Left lobe of liver (tissue), 2 donors: ENCODE measurements at regions not wholly inside any gene's neighbourhood (a gene's known extent, or its start where the extent isn't known, plus 50 kb on each side); places are given as distances from the start of the nearest gene placed in this dataset.
"Not testable (repeated sequence)": the region's sequence is repeated elsewhere in the genome, so short reads cannot be mapped to it uniquely, and the experiment has no call there.

Source experiments
- ATAC-seq: fragments of 200-7000 bp; cut with Tn5 transposase; one replicate; pipeline ENCODE4 v1.9.1; 2020; ENCODE audit warnings: mild to moderate bottlenecking, moderate library complexity
- DNase-seq: peaks from one replicate; pipeline ENCODE4 v3.0.0-alpha.2; 2020; ENCODE audit warnings: low spot score
- donor health status: DM: no; HTN: no; CAD: no; lungs with moderate emphysema.
- donor health status: DM: no; HTN: yes; CAD: no.

GRCh38 chrX:110509755-110510532 is 151.3 kb downstream of the RTL9 start:
- no peak for ATAC-seq
- DNase-seq = no peak

DNA sequence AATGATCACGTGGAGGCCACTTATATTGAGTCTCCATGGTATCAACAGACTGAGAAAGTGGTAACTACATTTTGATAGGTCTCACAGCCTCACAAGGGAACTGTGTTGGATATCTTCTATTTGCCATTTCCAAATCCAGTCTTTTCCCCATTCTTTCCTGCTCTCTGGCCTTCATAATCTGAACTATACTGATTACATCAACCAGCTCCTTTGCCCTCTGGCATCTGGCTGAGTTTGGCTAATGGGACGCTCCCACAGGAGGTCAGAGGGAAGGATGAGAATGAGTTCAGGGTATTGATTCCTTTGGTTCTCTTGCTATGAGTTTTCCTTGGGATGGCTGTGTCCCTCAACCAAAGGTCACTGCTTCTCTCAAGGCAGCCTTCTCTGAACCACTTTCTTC is 152.6 kb downstream of the RTL9 start:
- no peak for DNase-seq
- ATAC-seq = peak; percentile 54

- no peak for ATAC-seq
- no peak for DNase-seq
Observed at GRCh38 chrX:110512341-110512740, 153.7 kb downstream of the RTL9 start.

GRCh38 chrX:110514509-110514908 is 155.9 kb downstream of the RTL9 start:
- DNase-seq = no peak
- ATAC-seq = no peak

- ATAC-seq (no peak), DNase-seq (no peak)
Observed at GRCh38 chrX:110519501-110519900, 160.9 kb downstream of the RTL9 start.

DNA sequence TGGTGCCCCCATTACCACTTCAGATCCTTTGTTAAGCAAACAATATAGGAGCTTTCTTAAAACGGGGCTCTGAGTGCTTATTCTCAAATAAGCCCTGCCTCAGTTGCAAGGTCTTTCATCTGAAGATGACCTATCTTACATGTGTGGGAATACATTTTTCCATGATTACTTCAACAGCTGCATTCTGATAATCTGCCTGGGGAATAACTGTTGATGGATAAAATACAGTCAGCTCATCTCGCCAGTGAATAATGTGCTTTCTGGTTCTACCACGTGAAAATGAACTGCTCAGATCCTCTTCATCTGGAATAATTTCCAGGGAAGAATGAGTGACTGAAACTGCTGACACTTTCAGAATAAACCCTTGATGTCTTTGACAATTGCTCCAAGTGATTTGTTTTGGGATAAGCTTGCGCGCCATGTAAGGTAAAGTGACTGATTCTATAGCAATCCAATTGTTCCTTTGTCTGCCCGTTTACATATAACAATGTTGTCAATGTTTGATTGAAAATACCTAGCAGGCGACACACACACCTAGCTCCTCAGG is 161.3 kb downstream of the RTL9 start:
- no peak for DNase-seq
- no peak for ATAC-seq

GRCh38 chrX:110520652-110521051 is 162.0 kb downstream of the RTL9 start:
- DNase-seq, ATAC-seq: not testable (repeated sequence)

DNA sequence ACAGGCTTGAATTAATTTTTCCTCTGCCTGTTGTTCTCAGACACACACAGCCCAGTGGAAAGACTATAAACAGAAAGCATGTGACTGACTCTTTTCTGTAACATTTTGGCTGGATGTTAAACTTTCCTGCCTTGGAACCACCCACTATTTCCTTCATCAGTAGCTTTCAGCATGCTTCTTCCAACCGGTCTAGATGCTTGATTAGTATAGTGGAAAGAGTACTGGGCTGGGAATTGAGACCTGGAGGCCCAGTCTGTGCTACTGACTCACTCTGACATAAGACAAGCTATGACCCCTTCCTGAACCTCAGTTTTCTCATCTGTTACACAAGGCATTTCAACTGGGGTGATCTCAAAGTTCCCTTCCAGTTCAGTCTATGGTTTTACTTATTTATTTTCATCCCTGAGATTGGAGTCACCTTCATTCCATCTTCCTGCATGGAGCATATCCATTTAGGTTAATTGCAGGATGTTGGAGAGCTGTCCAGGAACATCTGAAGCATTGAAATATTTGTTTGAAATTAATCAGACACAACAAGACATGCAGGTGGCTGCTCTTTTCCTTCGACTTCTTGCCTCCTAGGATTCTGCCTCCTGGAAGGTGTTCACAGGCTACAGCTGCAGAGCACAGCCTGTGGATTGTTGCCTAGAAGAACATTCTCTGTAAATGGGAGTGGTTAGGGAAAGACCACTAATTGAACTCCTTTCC is 173.4 kb downstream of the RTL9 start:
- no peak for DNase-seq
- no peak for ATAC-seq

GRCh38 chrX:110532581-110532931 is 173.9 kb downstream of the RTL9 start:
- DNase-seq (no peak), ATAC-seq (no peak)

GRCh38 chrX:110536816-110537215 is 178.2 kb downstream of the RTL9 start:
- ATAC-seq (no peak), DNase-seq (no peak)

DNA sequence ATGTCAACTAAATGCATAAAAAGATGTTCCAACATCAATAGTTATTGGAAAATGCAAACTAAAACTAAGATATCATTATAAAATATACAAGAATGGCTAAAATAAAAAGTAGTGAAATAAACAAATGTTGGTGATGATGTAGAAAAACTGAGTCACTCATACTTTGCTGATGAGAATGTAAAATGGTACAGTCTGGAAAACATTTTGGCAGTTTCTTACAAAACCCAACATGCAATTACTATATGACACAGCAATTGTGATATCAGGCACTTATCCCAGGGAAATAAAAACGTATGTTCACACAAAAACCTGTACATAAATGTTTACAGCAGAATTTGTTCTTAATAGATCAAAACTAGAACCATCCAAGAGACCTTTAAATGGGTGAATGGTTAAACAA is 182.6 kb downstream of the RTL9 start:
- no peak for DNase-seq
- no peak for ATAC-seq

DNA sequence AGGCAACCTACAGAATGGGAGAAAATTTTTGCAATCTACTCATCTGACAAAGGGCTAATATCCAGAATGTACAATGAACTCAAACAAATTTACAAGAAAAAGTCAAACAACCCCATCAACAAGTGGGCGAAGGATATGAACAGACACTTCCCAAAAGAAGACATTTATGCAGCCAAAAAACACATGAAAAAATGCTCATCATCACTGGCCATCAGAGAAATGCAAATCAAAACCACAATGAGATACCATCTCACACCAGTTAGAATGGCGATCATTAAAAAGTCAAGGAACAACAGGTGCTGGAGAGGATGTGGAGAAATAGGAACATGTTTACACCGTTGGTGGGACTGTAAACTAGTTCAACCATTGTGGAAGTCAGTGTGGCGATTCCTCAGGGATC is 192.2 kb downstream of the RTL9 start:
- not testable (repeated sequence) for ATAC-seq, DNase-seq

- no peak for ATAC-seq
- DNase-seq = no peak
Observed at GRCh38 chrX:110557864-110558263, 199.2 kb downstream of the RTL9 start.

DNA sequence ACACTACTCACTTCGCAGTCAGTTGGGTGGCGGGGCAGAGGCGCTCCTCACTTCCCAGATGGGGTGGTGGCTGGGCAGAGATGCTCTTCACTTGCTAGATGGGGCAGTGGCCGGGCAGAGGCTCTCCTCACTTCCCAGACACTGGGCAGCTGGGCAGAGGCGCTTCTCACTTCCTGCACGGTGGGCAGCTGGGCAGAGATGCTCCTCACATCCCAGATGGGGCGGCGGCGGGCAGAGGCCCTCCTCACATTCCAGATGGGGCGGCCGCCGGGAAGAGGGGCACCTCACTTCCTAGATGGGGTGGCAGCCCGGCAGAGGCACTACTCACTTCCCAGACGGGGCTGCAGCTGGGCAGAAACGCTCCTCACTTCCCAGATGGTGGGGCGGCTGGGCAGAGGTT is 199.8 kb downstream of the RTL9 start:
- DNase-seq = no peak
- ATAC-seq = no peak

- no peak for DNase-seq
- ATAC-seq = no peak
Observed at GRCh38 chrX:110561034-110561433, 202.4 kb downstream of the RTL9 start.

DNA sequence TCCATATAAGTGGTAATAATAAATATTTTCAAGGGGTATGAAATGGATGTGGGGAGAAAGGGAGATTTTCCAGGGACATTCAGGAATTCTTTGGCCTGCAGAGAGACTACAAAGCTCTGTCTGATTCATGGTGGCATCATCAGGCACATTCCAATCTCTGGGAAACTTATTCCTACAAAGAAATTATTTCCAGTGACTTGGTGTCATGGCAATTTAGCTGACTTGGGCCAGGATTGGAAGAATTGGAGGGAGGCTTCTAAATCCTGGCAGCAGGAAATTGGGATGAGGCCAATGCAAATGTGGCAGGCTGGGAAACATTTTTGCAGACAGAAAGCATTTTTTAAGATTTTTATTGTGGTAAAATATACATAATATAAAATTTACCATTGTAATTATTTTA is 204.6 kb downstream of the RTL9 start:
- no peak for ATAC-seq
- no peak for DNase-seq

DNA sequence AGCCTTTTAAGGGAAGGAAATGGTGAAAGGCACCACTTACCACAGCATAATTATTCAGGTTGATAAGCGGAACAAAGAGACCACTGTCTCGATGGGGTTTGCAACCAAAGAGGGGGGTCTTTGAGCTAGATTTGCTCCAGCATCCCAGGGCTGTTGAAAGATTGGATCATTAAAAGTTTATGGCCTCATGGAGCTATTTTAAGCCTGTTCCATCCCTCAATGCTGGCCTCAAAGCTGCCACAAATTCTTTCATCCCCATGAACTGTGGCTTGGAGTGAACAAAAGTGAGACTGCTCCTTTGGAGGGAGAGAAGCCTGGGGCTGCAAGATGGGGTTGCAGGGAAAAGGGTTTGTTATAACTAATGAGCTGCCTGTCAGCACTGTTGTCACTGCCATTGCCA is 209.8 kb downstream of the RTL9 start:
- no peak for ATAC-seq
- no peak for DNase-seq

- ATAC-seq (no peak), DNase-seq (no peak)
Observed at GRCh38 chrX:110569506-110569905, 210.9 kb downstream of the RTL9 start.

- ATAC-seq (no peak), DNase-seq (no peak)
Observed at GRCh38 chrX:110578270-110578669, 217.3 kb downstream of the CHRDL1 start.

DNA sequence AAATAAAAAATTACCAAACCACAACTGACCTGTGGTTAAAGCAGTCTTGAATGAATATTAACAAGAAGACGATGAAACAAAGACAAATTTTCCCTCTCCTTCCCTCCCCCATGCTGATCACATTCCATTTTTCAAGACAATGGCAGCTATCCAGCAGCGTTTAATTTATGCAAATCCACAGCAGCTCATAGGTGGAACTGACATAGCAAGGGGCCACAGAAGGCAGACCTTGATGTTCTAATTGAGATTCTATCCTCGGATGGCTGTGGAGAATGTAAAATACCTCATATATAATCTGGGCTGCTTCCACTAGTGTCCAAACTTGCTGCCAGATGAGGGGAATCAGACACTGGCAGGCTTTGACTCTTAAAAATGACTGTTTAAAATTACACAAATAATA is 211.5 kb downstream of the CHRDL1 start:
- DNase-seq = no peak
- ATAC-seq = no peak

GRCh38 chrX:110588164-110588563 is 207.5 kb downstream of the CHRDL1 start:
- no peak for DNase-seq
- ATAC-seq = peak; percentile 69

DNA sequence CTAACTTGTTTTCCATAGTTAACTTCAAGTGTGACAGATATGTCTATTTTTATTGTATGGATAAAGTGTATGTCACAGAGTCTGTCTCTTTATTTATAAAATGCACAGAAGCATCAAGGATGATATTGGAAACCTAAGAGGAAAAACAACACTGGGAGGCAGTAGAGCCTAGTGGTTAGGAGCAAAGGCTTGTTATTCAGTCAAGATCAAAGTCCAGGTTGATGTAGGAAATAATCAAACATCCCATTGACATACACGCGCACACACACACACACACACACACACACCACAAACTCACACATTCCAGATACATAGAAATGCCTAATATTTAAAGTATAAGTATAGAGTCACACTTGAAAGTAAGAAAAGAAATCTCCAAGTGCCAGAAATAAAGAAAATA is 206.8 kb downstream of the CHRDL1 start:
- DNase-seq (no peak), ATAC-seq (peak; percentile 68)
